ENCODE measurements at regions not wholly inside any gene's neighbourhood (a gene's known extent, or its start where the extent isn't known, plus 50 kb on each side); places are given as distances from the start of the nearest gene placed in this dataset.
"Not testable (repeated sequence)": the region's sequence is repeated elsewhere in the genome, so short reads cannot be mapped to it uniquely, and the experiment has no call there.

GRCh38 chr3:48068886-48069285, 52.7 kb upstream of the MAP4 start:
- Mint-ChIP-seq H3K27ac (no peak overlapping the region), H3K9me3 (no peaks in the 10 kb centered on the region), H3K36me3 (ENCODE audit: low read depth) (peaks cover 14% of the 10 kb centered on the region), H3K27me3 (ENCODE audit: low read depth) (no peaks in the 10 kb centered on the region), H3K4me3 (ENCODE audit: low read depth) (no peak overlapping the region), H3K4me1 (ENCODE audit: low read depth) (peaks cover 14% of the 10 kb centered on the region)
- no peak for DNase-seq (ENCODE audit: low spot score)
- intact Hi-C loops (cut with micrococcal nuclease), result no loop called here

GRCh38 chr3:48068320-48068719, 52.1 kb upstream of the MAP4 start:
- H3K4me3 Mint-ChIP-seq (ENCODE audit: low read depth); H3K27me3 Mint-ChIP-seq (ENCODE audit: low read depth); intact Hi-C loops (cut with micrococcal nuclease); H3K9me3 Mint-ChIP-seq; DNase-seq (ENCODE audit: low spot score); H3K27ac Mint-ChIP-seq: not testable (repeated sequence)
- Mint-ChIP-seq H3K4me1 (ENCODE audit: low read depth) (peaks cover 17% of the 10 kb centered on the region), H3K36me3 (ENCODE audit: low read depth) (peaks cover 15% of the 10 kb centered on the region)

GRCh38 chr3:48067271-48067670, 51.1 kb upstream of the MAP4 start:
- H3K27me3 Mint-ChIP-seq (ENCODE audit: low read depth), result no peaks in the 10 kb centered on the region
- no peak overlapping the region for H3K4me3 Mint-ChIP-seq (ENCODE audit: low read depth)
- intact Hi-C loops (cut with micrococcal nuclease), result no loop called here
- H3K9me3 Mint-ChIP-seq, result no peaks in the 10 kb centered on the region
- H3K4me1 Mint-ChIP-seq (ENCODE audit: low read depth), result peaks cover 17% of the 10 kb centered on the region
- H3K27ac Mint-ChIP-seq, result no peak overlapping the region
- no peak for DNase-seq (ENCODE audit: low spot score)
- peaks cover 18% of the 10 kb centered on the region for H3K36me3 Mint-ChIP-seq (ENCODE audit: low read depth)
